H1 (cell line): ENCODE measurements at regions not wholly inside any gene's neighbourhood (a gene's known extent, or its start where the extent isn't known, plus 50 kb on each side); places are given as distances from the start of the nearest gene placed in this dataset.

ENCODE experiments used
- CEBPB ChIP-seq: IDR thresholded peaks from 2 replicates; pipeline ENCODE4 v1.6.1; 2012; ENCODE audit warnings: low read depth, low read length
- CHD7 ChIP-seq: fragments of 300-600 bp; sonication (generic); IDR thresholded peaks from 2 replicates; pipeline ENCODE4 v1.7.1; 2012; ENCODE audit warnings: low read length, moderate library complexity, mild to moderate bottlenecking, inconsistent platforms; ENCODE audit not compliant: insufficient replicate concordance
- CTCF ChIP-seq, 3 experiments: IDR thresholded peaks; 1 replicate in 2 of 3; 2 replicates in 1 of 3; pipeline versions ENCODE4 v1.5.1 to v1.6.1; 2011; ENCODE audit warnings: low read length in 3 of 3, mild to moderate bottlenecking in 3 of 3, inconsistent platforms in 2 of 3, low read depth in 1 of 3, moderate library complexity in 1 of 3; ENCODE audit not compliant: insufficient read depth in 1 of 3; ENCODE audit errors: control extremely low read depth in 1 of 3
- EP300 ChIP-seq, 2 experiments: IDR thresholded peaks; 1 replicate in 1 of 2; 2 replicates in 1 of 2; pipeline ENCODE4 v1.6.1; 2011 to 2012; ENCODE audit warnings: low read depth in 2 of 2, low read length in 2 of 2, mild to moderate bottlenecking in 2 of 2, borderline replicate concordance in 1 of 2, inconsistent platforms in 1 of 2, moderate library complexity in 1 of 2
- HDAC2 ChIP-seq, 2 experiments: fragments of 300-600 bp in 1 of 2; sonication (generic) in 1 of 2; IDR thresholded peaks; 2 replicates each; pipeline ENCODE4 v1.6.1; 2011 to 2012; ENCODE audit warnings: low read depth in 2 of 2, low read length in 2 of 2, mild to moderate bottlenecking in 2 of 2, moderate library complexity in 2 of 2, borderline replicate concordance in 1 of 2, inconsistent platforms in 1 of 2
- NANOG ChIP-seq: IDR thresholded peaks from 2 replicates; pipeline ENCODE4 v1.6.1; 2011; ENCODE audit warnings: low read length, low read depth, mild to moderate bottlenecking, inconsistent platforms; ENCODE audit not compliant: insufficient read depth, poor library complexity, severe bottlenecking
- TF ChIP-seq, protein P1 (sequence below): IDR thresholded peaks from 2 replicates; pipeline ENCODE4 v1.6.1; 2011; ENCODE audit warnings: low read length, improper control_type of control experiment

- TF ChIP-seq CTCF (IDR thresholded peaks at IDR 0.05; ENCODE audit: control extremely low read depth in 1 of 3, insufficient read depth in 1 of 3, low read depth in 1 of 3, low read length in 3 of 3) (no peak), NANOG (peak; percentile 19), EP300 (IDR thresholded peaks at IDR 0.05; ENCODE audit: borderline replicate concordance in 1 of 2, low read depth in 2 of 2, low read length in 2 of 2) (peak in 1 of 2 experiments; percentile 92; a peak in 1 of 3 replicates), CEBPB (peak; percentile 65), CHD7 (peak; percentile 97), HDAC2 (IDR thresholded peaks at IDR 0.05; ENCODE audit: borderline replicate concordance in 1 of 2, low read depth in 2 of 2, low read length in 2 of 2) (peak; percentile 41 to 60; a peak in 2 of 4 replicates)
- TF ChIP-seq, protein P1, sequence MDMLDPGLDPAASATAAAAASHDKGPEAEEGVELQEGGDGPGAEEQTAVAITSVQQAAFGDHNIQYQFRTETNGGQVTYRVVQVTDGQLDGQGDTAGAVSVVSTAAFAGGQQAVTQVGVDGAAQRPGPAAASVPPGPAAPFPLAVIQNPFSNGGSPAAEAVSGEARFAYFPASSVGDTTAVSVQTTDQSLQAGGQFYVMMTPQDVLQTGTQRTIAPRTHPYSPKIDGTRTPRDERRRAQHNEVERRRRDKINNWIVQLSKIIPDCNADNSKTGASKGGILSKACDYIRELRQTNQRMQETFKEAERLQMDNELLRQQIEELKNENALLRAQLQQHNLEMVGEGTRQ, result no peak
Observed at GRCh38 chr7:138169441-138169851, 93.2 kb downstream of the AKR1D1 start (continued).
